SU-DHL-6 (cell line): ENCODE measurements at regions not wholly inside any gene's neighbourhood (a gene's known extent, or its start where the extent isn't known, plus 50 kb on each side); places are given as distances from the start of the nearest gene placed in this dataset.

ENCODE experiments used
- H2AFZ ChIP-seq: fragments of 200-600 bp; sonication (generic); 2 replicates; pipeline ENCODE4 v1.6.1; 2014; ENCODE audit warnings: low read depth, mild to moderate bottlenecking, moderate library complexity, mixed read lengths, antibody characterized with exemption, low read length; ENCODE audit not compliant: severe bottlenecking
- H3F3A ChIP-seq: fragments of 200-600 bp; shearing (Covaris generic); 2 replicates; pipeline ENCODE4 v1.6.0; 2016; ENCODE audit warnings: antibody characterized with exemption, mild to moderate bottlenecking; ENCODE audit not compliant: insufficient read depth
- H3K27ac ChIP-seq: fragments of 200-600 bp; sonication (generic); 2 replicates; pipeline ENCODE4 v1.5.1; 2016; ENCODE audit warnings: low read depth, mild to moderate bottlenecking, low read length, moderate library complexity, mixed read lengths
- H3K27me3 ChIP-seq: fragments of 200-600 bp; sonication (generic), shearing (Covaris generic); 2 replicates; pipeline ENCODE4 v1.6.0; 2014; ENCODE audit warnings: mild to moderate bottlenecking, low read length
- H3K36me3 ChIP-seq: fragments of 200-600 bp; sonication (generic); 2 replicates; pipeline ENCODE4 v1.6.1; 2014; ENCODE audit warnings: mild to moderate bottlenecking, low read length, mixed read lengths
- H3K4me2 ChIP-seq: fragments of 300-600, 200-600 bp; shearing (Covaris generic), sonication (generic); 2 replicates; pipeline ENCODE4 v1.6.0; 2014; ENCODE audit warnings: low read length, low read depth, mild to moderate bottlenecking; ENCODE audit not compliant: poor library complexity, severe bottlenecking
- H3K4me3 ChIP-seq: fragments of 200-600 bp; sonication (generic); 2 replicates; pipeline ENCODE4 v1.5.1; 2014; ENCODE audit warnings: antibody characterized with exemption, low read length, mild to moderate bottlenecking, mixed read lengths; ENCODE audit not compliant: insufficient read depth, poor library complexity, severe bottlenecking
- H3K79me2 ChIP-seq: fragments of 200-600 bp; sonication (generic); 2 replicates; pipeline ENCODE4 v1.6.1; 2014; ENCODE audit warnings: mild to moderate bottlenecking, low read length, moderate library complexity; ENCODE audit not compliant: insufficient read depth
- H3K9ac ChIP-seq: fragments of 200-600 bp; sonication (generic); 2 replicates; pipeline ENCODE4 v1.7.0; 2014; ENCODE audit warnings: mild to moderate bottlenecking, low read length
- H3K9me2 ChIP-seq: fragments of 200-600 bp; sonication (generic); replicated peaks from 2 replicates; pipeline ENCODE4 v1.6.1; 2014; ENCODE audit warnings: low read length; ENCODE audit not compliant: insufficient read depth
- H3K9me3 ChIP-seq: fragments of 200-600 bp; sonication (generic); 2 replicates; pipeline ENCODE4 v1.6.1; 2014; ENCODE audit warnings: low read length, mixed read lengths; ENCODE audit not compliant: insufficient read depth
- H4K20me1 ChIP-seq: fragments of 200-600 bp; sonication (generic); 2 replicates; pipeline ENCODE4 v1.6.1; 2014; ENCODE audit warnings: low read depth, mild to moderate bottlenecking, antibody characterized with exemption, low read length, moderate library complexity, mixed read lengths
- CTCF ChIP-seq: fragments of 200-600 bp; sonication (generic); IDR thresholded peaks from one replicate; pipeline ENCODE4 v1.5.1; 2017; ENCODE audit warnings: antibody characterized with exemption, mild to moderate bottlenecking, low read length, moderate library complexity; ENCODE audit not compliant: insufficient read depth, poor library complexity, severe bottlenecking
- EZH2phosphoT487 ChIP-seq: fragments of 200-600 bp; sonication (generic), shearing (Covaris generic); conservative IDR thresholded peaks from 2 replicates; pipeline ENCODE4 v1.6.1; 2018; ENCODE audit warnings: mild to moderate bottlenecking, antibody characterized with exemption, low read length, moderate library complexity, mixed read lengths

- Histone ChIP-seq H2AFZ (no peak overlapping the region), H4K20me1 (no peaks in the 10 kb centered on the region), H3K9me2 (no peaks in the 10 kb centered on the region), H3K4me2 (no peak overlapping the region), H3K9ac (no peak overlapping the region), H3K27me3 (no peaks in the 10 kb centered on the region), H3K36me3 (no peaks in the 10 kb centered on the region), H3F3A (no peaks in the 10 kb centered on the region), H3K27ac (no peak overlapping the region), H3K9me3 (no peaks in the 10 kb centered on the region), H3K79me2 (no peaks in the 10 kb centered on the region), H3K4me3 (no peak overlapping the region)
- no peak for TF ChIP-seq EZH2phosphoT487
- TF ChIP-seq CTCF, result no peak
Measured at GRCh38 chr11:15617126-15617525, 502.4 kb downstream of the INSC start.

GRCh38 chr11:15618583-15619032 lies 503.9 kb downstream of the INSC start:
- Histone ChIP-seq H3K4me3 (no peak overlapping the region), H3K36me3 (no peaks in the 10 kb centered on the region), H3K9me3 (no peaks in the 10 kb centered on the region), H3K79me2 (no peaks in the 10 kb centered on the region), H3K9me2 (no peaks in the 10 kb centered on the region), H3K27me3 (no peaks in the 10 kb centered on the region), H3K9ac (no peak overlapping the region), H3K27ac (no peak overlapping the region), H3K4me2 (no peak overlapping the region), H3F3A (no peaks in the 10 kb centered on the region), H2AFZ (no peak overlapping the region), H4K20me1 (no peaks in the 10 kb centered on the region)
- TF ChIP-seq CTCF (no peak), EZH2phosphoT487 (no peak)

- Histone ChIP-seq H3K36me3 (no peaks in the 10 kb centered on the region), H3F3A (no peaks in the 10 kb centered on the region), H3K27ac (no peak overlapping the region), H3K9me2 (no peaks in the 10 kb centered on the region), H3K9me3 (no peaks in the 10 kb centered on the region), H2AFZ (no peak overlapping the region), H3K9ac (no peak overlapping the region), H4K20me1 (no peaks in the 10 kb centered on the region), H3K4me2 (no peak overlapping the region), H3K4me3 (no peak overlapping the region), H3K79me2 (no peaks in the 10 kb centered on the region), H3K27me3 (no peaks in the 10 kb centered on the region)
- TF ChIP-seq EZH2phosphoT487 (no peak), CTCF (no peak)
Measured at GRCh38 chr11:15621565-15621964, 506.8 kb downstream of the INSC start.
